Left cardiac atrium (tissue), 4 donors: ENCODE measurements at regions not wholly inside any gene's neighbourhood (a gene's known extent, or its start where the extent isn't known, plus 50 kb on each side); places are given as distances from the start of the nearest gene placed in this dataset.
"Not testable (repeated sequence)": the region's sequence is repeated elsewhere in the genome, so short reads cannot be mapped to it uniquely, and the experiment has no call there.

Experiments
- ATAC-seq, 2 donors: fragments of 200-7000 bp; cut with Tn5 transposase; one replicate each; pipeline ENCODE4 v1.9.1; 2020; ENCODE audit warnings: mild to moderate bottlenecking in 2 of 2, moderate library complexity in 2 of 2
- DNase-seq: peaks from one replicate; pipeline ENCODE4 v3.0.0-alpha.2; 2020
- intact Hi-C, 2 donors: fragments of 100-400 bp; cut with DNase I; formaldehyde crosslinking; loops; one replicate each; pipeline versions ENCODE4 v1.14.1 to v1.15.1; 2022 to 2023
- donor health status: DM: no; HTN: yes; CAD: no.
- donor health status: DM: no; HTN: yes; CAD: no; lungs with severe emphysema.
- donor health status: DM: yes; HTN: yes; CAD: no.
- donor health status: Dilated cardiomyopathy.

DNA sequence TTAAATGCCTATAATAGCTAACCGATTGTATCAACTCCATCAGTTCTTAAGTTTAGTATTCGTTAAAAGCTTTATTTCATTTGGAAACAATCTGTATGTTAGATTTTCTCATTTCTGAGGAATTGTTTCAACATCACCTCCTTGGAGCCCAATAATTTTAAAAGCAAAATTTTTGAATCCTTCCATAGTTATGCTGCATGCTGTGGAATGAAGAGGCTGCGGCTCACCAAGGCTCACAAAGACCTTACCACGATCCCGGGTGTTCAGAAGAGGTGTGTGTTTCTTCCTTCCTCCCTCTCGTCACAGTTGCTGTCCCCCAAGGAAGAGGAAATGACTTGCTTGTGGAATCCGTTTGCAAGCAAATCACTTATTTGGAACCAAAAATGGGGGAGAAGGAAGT, 143.8 kb downstream of the FGF1 start:
- intact Hi-C loops: loop anchor here (5.0 to 10.0 kb wide), 2 partner anchors 95 to 217 kb away; partner anchors contain the start of gene SPRY4 (in 1 of the 2)
- no peak for ATAC-seq
- DNase-seq: no peak

DNA sequence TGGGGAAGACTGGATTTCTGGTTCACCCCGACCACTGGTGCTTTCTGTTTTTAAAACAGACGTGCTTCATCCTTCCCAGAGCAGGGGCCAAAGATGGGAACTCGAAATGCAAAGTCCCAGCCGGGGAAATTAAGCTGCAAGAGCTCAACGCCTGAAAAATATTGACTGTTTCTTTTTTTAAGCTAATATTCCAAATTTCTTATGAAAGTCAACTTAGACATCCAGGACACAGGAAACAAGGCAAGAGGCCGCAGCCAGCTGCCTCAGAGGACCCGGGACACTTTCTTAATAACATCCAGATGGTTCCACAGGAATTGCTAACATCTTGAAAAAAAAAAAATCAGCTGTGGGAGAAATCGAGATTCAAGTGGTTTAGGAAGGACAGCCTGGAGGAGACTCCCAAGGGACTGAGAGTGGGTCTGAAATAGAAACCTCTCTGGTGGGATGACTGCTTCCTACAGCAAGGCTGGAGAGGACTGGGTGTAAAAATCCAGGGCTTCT, 144.9 kb downstream of the FGF1 start:
- intact Hi-C loops: loop anchor here (5.0 to 10.0 kb wide), 2 partner anchors 94 to 216 kb away; partner anchors contain the start of gene SPRY4 (in 1 of the 2)
- ATAC-seq (peak; percentile 80 to 81), DNase-seq (peak; percentile 53)

DNA sequence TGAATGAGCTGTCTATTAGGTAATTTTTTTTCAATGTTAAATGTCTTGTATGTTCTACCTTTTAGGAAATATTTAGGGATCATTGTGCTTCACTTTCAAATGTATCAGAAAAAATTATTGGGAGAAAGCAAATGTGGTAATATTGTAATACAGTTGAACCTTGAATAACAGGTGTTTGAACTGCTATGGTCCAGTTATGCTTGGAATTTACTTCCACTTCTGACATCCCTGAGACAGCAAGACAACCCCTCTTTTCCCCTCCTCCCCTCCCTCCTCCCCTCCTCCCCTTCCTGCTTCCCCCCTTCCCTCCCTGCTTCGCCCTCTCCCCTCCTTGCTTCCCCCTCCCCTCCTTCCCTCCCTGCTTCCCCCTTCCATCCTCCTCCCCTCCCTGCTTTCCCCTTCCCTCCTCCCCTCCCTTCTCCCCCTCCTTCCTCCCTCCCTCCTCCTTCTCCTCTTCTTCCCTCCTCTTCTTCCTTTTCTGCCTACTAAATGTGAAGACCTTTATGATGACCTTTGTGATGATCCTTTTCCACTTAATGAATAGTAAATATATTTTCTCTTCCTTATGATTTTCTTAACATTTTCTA, 146.6 kb downstream of the FGF1 start:
- ATAC-seq: no peak

DNA sequence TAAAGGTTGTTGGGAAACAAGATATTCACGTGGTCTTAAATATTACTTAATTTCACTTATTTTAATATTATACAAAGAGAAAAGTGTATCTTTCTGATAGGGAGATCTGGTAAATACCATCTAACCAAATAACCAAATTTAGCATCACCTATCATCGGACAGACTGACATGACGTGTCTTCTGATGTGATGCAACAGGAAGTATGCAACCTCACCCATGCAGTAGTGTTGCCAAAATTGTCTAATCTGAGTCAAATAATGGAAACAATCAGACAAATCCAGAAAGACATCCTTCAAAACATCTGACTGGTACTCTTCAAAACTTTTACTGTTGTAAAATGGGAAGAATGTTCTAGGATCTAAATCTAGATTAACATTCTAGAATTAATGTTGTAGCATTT, 148.0 kb downstream of the FGF1 start:
- DNase-seq: no peak
- ATAC-seq: no peak
- intact Hi-C loops: no loop called here

More for the DNA sequence above, 146.6 kb downstream of the FGF1 start:
- intact Hi-C loops: no loop called here
- no peak for DNase-seq

DNA sequence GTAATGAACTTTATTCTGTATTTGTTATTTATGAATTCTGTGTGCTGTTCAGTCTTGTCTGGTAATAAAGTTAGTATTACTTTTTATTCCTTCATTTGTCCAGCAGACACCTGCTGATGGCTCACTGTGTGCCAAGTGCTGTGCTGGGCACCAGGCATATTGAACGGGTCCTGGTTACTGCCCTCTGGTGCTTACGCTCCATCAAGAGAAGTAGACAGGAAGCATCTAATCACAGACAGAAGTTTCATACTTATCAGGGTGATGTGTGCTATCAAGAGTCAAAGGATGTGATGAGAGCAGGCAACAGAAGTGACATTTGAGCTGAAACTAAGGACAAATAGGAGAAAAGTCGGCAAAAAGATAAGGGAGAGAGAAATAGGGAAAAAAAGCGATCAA, 153.1 kb downstream of the FGF1 start:
- intact Hi-C loops: no loop called here
- ATAC-seq (no peak), DNase-seq (no peak)

DNA sequence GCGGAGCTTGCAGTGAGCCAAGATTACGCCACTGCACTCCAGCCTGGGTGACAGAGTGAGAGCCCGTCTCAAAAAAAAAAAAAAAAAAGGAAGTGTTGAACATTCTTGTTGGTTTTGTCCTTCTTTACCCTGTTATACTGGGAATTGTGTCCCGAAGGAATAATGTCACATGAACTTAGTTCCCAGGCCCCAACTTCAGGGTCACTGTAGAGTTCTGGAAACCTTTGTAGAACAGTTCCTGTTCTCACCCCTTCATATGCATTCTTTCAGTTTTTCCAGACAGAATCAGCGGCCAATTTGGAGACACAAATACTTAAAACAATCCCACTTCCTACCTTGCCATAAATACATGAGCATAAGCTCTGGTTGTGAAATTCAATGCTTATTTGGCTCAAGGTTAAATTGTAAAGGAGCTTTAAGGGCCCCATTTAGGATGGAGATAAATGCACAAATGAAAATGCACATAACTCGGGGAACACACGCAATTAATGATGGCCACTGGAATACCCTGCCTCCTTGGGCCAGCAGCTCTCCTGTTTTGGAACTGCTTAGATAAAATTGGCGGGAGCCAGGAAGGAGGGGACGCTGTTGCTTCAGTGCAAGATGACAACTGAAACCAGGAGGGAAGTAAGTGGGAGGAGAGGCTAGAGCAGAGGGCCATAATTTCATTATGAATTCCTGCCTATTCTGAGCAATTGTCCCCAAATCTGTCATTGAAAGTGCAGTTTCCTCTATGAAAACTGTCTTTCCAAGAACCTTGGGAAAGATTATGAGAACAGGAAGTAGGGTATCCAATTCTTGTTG, 153.7 kb downstream of the FGF1 start:
- intact Hi-C loops: no loop called here
- DNase-seq (no peak), ATAC-seq (no peak)

DNA sequence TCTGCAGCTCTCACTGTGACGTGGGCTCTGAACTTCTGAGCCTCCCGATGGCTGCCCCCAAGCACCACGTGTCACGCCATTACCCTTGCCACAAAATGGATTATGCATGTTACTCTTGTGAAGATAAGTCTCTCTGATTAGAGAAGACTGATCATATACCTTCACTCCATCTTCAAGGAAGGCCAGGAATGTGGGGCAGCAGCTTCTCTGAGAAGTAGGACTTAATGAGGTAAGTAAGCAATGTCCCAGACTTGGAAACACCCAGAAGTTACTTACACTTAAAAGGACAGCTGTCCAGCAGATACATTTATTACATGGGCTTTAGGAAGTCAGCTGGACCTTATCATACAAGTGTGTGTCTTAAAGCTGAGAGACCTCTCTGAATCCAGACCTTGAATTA, 155.0 kb downstream of the FGF1 start:
- DNase-seq: no peak
- intact Hi-C loops: no loop called here
- ATAC-seq: no peak

DNA sequence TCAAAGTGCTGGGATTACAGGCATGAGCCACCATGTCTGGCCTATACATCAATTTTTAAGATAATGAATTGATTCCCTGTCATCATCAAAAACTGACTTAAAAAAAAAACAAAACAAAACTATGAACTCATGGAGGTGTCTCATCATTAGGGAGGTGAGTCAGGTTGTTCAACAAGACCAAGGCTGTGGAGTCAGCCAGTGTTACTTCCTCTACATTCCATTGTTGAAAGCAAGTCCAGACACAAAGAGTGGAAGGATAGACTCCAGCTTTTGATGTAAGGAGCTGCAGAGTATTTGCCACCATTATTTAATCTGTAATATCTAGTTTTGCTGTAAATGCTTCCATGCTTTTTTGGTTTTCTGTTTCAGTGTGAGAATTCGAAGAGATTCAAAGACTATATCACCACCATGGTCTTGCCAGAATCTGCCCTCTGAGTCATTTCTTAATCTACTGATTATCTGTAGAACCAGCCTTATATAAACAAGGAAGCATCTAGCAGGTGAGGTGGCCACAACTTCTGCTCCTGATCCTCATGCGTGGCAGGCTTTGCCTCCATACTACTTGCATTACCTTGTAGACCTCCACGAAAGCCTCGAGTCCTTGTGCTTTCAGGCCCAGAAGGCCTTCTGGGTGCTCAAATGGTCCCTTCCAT, 156.1 kb downstream of the FGF1 start:
- intact Hi-C loops: no loop called here
- DNase-seq (no peak), ATAC-seq (no peak)

DNA sequence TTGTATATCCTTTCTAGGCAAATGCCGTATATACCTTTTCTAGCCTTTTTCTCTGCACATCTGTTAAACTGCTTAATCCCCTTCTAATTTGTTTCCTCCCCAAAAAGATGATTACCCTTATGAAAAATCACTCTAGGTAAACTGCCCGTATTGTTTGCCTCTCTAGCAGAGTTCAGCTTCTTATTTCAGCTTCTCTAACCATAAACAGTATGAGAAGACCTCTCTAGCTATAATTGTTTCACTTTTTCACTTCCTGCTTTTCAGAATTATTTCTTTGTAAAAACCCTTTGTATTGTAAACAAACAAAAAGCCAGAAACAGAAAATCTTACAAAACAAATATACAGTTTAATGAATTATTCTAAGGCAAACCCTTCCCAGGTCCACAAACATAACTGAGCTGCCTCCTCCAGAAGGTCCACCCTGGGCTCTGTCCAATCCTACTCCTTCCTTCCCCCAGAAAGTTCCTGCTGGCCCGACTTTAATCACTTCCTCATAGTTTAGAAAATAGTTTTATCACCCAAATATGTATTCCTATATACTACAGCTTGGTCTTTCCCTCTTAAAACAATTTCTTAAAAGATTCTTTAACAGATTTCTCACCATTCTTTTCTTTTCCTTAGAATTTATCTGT, 158.1 kb downstream of the FGF1 start:
- DNase-seq (no peak), ATAC-seq (no peak)
- intact Hi-C loops: no loop called here

DNA sequence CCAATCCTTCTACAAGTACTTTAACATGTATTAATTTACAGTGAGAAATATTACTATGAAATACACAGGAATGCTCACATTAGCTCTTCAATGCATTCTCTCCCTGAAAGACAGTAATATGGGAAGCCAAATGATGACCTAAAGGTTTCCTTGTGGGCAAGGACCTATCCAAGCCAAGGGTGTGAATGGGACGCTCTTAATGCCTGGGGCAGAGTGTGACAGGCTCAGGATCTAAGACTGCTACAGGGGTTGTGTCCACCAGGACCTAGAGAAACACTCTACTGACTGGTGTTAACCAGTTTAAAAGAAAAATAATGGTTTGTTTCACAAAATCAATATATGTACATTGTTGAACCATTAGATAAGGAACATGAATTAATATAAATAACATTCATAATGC, 158.7 kb downstream of the FGF1 start:
- ATAC-seq (no peak), DNase-seq (no peak)
- intact Hi-C loops: no loop called here

DNA sequence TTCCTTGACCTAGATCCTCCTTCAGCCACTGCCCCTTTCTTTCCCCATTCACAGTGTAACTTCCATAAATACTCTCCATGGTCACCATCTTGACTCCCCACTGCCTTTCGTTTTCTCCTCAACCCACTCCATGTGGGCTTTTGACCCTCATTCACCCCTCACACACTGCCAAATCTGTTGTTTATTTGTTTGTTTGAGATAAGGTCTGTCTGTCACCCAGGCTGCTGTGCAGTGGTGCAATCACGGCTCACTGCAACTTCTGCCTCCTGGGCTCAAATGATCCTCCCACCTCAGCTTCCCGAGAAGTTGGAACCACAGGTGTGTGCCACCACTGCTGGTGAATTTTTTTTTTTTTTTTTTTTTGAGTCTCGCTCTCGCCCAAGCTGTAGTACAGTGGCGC, 162.9 kb downstream of the FGF1 start:
- no peak for ATAC-seq
- intact Hi-C loops: no loop called here

DNA sequence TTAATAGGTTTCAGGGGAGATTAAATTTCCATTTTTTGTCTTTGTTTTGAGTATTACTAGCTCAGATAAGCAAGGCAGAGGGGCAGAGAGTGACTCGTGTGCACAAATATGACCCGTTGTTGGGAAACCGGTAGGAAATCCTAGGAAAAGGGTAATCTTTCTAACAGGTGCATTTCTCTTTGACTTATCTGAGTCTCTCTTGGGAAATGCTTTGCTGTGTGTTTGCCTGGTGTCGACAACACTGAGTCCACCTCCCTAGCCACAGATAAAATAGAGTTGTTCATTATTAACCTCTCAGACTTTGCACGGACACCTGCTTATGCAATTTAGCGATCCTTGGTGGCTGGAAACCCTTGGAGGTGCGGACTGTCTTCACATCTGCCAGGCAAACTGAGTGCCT, 164.2 kb downstream of the FGF1 start:
- intact Hi-C loops: no loop called here
- ATAC-seq: no peak
- DNase-seq: no peak

More for the DNA sequence above, 162.9 kb downstream of the FGF1 start:
- no peak for DNase-seq

DNA sequence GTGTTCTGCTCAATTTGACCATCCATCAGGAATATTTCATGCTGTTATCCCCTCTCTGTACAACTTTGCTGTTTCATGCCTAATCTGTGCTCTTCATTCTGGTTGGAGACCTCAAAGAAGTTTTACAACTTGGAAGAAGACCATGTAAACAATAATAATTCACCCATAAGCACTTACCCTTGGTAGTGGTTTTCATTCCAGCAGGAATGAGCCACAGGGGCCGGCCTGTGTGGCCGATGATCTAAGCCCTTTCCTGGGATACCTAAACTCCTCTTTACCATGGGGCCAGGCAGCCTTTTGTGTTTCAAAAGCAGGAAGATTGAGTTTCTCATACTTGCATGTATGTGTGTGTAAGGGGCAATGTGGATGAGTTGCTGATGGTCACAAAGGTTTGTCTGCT, 165.0 kb downstream of the FGF1 start:
- ATAC-seq (no peak), DNase-seq (no peak)
- intact Hi-C loops: no loop called here

DNA sequence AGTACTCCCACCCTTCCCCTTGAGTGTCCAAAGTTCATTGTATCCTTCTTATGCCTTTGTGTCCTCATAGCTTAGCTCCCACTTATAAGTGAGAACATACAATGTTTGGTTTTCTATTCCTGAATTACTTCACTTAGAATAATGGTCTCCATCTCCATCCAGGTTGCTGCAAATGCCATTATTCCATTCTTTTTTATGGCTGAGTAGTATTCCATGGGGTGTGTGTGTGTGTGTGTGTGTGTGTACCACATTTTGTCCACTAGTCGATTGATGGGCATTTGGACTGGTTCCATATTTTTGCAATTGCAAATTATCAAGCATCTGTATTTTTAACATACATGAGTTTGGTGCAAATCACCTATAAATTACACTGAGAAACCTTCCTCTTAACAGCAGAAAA, 166.0 kb downstream of the FGF1 start:
- intact Hi-C loops, ATAC-seq: not testable (repeated sequence)

DNA sequence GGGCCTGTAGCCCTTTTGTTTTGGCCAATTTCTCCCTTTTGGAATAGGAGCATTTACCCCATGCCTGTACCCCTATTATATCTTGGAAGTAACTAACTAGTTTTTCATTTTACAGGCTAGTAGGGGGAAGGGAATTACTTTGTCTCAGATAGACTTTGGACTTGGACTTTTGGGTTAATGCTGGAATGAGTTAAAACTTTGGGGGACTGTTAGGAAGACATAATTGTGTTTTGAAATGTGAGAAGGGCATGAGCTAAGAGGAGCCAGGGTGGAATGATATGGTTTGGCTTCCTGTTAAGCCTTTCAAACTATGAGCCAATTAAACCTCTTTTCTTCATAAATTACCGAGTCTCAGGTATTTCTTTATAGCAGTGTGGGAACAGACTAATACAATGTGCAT, 168.1 kb downstream of the FGF1 start:
- DNase-seq (no peak), ATAC-seq (no peak)
- intact Hi-C loops: no loop called here

More for the DNA sequence above, 166.0 kb downstream of the FGF1 start:
- DNase-seq: not testable (repeated sequence)

DNA sequence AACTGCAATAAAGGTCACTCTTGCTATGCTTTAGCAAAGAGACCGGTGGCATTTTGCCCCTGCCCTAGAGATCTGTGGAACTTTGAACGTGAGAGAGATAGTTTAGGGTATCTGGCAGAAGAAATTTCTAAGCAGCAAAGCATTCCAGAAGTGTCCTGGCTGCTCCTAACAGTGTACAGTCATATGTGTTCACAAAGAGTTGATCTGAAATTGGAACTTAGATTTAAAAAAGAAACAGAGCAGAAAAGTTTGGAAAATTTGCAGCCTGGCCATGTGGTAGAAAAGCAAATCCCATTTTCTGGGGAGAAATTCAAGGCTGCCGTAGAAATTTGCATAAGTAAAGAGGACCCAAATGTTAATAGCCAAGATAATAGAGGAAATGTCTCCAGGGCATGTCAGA, 169.2 kb downstream of the FGF1 start:
- intact Hi-C loops: no loop called here
- no peak for DNase-seq
- ATAC-seq: no peak

DNA sequence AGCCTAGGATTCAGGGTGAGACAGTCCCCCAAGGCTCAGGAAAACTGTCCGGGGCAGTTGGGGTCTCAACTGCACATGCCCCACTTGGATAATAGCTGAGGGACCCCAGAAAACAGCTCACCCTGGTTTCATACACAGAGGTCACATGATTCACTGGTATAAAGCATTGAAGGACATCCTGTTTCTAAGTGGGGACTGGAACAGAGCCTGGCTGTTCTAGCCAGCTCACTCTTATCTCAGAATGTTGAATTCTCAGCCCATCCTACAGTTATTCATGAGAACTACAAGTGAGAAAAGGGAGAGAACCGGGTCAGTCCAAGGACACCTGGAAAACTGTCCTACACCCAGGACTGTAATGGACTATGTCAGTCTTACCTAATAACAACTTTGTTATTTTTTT, 170.9 kb downstream of the FGF1 start:
- intact Hi-C loops: no loop called here
- no peak for DNase-seq
- peak in 1 of 2 donors; percentile 35 for ATAC-seq

DNA sequence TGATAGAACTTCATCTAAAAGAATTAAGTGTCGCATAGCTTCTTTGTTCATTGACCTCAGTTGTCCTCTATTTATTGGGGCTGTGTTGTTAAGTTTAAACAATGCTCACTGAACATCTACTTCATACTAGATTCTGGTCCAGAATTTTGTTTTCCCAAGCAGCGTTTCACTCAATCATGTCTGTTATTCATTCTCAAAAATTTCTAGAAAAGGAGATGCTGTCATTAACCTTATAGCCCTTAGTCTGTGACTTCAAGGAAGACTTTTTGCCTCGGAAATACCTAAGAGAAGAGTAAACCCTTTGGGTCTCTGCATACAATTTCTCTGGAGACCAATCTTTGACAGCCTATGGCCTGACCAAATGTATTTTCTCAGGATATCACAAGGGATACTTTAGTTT, 171.7 kb downstream of the FGF1 start:
- ATAC-seq (no peak), DNase-seq (no peak)
- intact Hi-C loops: no loop called here
